Inflammatory macrophage treated with lipopolysaccharide for 1 hour (primary cell): ENCODE measurements at regions not wholly inside any gene's neighbourhood (a gene's known extent, or its start where the extent isn't known, plus 50 kb on each side); places are given as distances from the start of the nearest gene placed in this dataset.
"Not testable (repeated sequence)": the region's sequence is repeated elsewhere in the genome, so short reads cannot be mapped to it uniquely, and the experiment has no call there.

Experiments used
- DNase-seq, 2 donors: peaks; one replicate each; pipeline ENCODE4 v3.0.0-alpha.2; 2020 to 2022

DNA sequence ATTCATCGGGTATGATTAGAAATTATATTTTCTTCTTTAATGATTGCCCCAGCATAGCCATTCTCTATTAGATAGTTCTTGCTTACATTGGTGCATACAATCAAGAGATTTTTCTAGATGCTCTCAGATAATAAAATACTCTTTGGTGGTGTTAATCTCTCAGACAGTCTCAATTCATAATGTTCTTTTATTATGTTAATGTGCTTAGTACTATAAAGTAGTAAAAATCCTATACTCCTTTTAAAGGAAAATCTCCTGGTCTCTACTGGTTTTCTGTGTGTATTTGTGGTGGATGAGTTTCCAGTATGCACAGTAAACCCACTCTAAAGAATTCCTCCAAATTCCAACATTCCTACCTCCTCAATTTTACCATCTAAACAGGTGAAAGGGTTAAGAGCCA lies 203.5 kb downstream of the FAT4 start:
- no peak for DNase-seq

DNA sequence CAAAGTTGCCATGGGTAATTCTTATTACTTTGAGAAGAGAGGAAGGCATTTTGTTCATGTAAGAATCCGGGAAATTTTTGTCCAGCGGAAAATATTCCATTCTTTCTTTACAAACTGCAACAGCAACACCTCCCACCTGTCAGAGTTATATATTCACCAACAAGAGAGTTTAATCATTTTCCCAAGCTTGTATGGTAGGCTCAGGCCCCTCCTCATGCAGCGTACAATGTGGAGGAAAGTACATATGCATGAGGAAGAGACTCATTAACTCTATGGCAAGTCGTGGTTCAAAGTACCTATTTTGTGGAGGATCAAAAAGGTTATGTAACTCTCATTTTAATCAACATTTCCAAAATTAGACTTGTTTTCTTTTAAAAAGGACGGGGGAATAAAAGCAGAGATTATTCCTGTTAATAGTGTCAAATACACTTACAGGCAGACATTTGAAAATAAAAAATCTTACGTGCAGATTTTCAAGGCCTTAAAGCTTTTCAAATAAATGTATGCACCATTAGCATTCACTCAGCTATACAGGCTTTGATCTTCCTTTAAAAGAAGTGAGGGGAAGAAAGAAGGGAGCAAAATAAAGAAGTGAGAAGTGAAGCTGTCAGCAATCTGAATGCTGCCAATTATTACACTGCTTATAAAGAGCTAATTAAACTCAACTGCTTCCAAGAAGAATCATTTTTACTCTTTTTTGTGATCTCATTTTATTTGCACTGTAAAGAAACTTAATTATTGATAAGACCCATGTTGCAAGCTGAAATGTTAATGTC lies 204.8 kb downstream of the FAT4 start:
- DNase-seq, result no peak

DNA sequence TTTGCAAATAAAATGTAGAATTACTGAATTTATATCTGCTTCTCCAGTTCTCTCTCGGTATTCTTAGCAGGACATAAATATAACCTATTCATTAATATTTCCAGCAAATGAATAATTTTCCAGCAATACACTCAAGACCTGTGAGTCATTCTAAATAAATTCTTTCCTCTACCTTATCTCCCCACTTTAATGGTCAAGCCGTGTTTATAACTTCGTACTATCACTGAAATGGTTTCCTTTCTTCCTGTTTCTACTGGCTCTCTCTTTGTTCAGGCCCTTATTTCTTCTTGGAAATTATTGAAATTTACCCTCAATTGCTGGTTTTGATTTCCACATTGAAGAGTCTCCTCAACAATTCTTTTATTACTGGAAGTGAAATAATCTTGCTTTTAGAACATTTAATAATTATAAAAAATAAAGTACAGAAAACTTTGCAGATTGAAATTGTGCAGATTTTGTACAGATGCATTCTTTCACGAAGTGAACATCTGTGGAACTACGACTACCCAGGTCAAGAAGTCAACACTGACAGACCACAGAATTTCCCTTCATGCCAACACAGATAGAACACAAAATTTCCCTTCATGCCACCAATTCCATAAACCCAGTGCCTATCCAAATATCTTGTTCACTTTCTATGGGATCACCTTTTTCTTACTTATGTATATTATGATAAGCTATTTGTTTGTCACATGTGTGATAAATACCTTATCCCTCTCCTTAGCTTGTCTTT lies 205.7 kb downstream of the FAT4 start:
- DNase-seq, result no peak

DNA sequence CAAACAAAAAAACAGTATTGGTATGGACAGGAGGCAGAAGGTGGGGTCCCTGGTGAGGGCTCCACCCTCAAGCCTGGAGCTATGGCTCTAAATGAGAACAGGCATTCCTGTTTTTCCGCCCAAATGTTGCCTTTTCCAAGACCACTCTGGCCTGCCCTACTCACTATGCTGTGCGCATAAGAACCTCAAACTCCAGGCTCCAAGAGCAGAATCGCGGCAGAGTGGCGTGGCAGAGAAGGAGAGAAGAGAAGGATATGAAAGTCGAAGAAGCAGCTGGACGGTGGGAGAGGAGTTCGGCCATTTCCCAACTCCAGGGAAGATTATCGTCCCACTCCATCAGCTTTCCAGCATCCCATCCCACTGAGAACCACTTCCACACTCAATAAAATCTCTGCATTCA lies 207.8 kb downstream of the FAT4 start:
- DNase-seq, result no peak

DNA sequence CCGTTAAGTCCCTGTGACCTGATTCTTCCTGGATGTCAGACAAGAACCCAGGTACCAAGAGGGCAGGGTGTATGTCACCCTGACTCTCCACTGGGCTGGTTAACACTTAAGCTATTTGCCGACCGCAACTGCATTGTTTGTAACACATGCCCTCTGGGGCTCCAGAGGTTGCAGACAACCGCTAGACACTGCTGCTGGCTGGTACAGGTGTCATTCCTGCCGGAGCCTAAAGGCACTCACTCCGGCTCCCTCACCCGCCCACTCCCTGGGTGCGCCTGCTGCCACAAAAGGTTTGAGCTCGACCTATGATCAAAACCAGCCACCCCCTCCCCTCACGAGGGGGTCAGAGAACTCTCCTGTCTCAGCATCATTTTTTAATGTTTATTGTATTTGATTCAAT lies 208.2 kb downstream of the FAT4 start:
- DNase-seq, result no peak

DNA sequence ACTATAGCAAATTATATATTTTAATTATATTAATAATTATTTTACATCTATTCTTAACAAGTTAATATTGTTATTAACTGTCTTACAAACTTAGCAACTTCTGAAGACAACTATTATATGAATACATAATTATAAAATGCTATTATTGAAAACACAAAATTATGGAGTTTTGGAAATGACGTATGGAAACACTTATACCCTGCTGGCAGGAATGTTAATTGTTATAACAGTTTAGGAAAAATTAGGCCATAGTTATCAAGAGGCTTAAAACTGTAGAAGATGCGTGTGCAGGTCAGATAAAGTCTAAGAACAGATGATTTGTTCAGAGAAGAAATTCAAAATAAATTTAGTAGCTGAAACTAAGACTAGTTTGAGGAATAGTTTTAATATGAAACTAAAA lies 211.7 kb downstream of the FAT4 start:
- no peak for DNase-seq

DNA sequence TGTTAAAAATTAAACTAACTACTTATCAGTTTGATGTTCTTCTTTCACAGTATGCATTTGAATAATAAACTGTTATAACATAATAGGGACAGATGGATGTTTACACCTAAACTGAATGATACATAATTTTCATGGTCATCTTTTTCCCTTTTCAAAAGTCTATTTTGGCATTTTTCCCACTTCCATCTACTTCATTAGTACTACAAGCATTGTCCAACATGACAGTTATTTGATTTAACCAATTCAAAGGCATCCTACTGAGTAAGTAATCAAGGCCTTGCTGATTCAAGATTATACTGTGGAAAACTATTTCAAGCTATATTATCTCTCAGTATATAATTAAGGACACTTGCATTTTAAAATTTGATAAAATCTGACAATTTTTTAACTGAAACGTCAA lies 212.9 kb downstream of the FAT4 start:
- DNase-seq, result no peak

DNA sequence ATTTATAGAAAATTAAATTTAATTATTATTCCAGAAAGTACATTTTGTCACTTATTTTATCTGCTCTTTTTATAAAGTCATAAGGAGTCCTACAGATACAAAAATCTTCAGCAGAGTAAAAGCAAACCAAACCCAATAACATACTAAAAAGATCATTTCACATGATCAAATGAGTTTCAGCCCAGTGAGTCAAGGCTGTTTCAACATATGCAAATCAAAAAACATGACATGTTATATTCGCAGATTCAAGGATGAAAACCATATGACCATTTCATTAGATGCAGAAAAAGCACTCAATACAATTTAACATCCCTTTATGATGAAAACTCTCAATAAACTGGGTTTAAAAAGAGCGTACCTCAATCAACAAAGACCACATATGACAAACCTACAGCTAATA lies 214.3 kb downstream of the FAT4 start:
- no peak for DNase-seq

DNA sequence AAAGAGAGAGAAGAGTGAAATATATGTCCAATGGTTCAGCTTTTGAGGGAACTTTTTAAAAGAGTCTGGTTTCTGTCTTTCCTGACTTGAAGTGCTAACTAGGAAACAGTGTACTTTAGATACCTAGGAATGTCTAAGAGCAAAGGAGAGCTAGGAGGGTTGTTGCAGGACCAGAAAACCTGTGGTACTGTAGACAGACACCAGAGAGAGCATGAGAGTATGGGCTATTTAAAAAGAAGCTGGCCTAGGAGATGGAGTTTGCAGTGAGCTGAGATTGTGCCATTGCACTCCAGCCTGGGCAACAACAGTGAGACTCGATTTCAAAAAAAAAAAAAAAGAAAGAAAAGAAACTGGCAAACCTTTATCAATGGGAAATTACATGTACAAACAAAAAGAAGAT lies 223.9 kb downstream of the FAT4 start:
- DNase-seq, result no peak

DNA sequence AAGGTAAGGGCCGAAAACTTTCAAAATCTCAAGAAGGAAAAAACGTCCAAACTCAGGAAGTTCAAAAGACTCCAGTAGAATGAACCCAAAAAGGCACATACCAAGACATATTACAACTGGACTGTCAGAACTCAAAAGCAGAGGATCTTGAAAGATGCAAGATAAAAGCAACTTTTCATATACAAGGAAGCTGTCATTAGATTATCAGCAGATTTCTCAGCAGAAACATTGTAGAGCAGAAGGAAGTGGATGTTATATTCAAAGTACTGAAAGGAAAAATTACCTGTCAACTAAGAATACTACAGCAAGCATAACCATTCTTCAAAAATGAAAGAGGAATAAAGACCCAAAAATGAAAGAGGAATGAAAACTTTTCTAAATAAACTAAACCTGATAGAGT lies 224.9 kb downstream of the FAT4 start:
- DNase-seq, result no peak

DNA sequence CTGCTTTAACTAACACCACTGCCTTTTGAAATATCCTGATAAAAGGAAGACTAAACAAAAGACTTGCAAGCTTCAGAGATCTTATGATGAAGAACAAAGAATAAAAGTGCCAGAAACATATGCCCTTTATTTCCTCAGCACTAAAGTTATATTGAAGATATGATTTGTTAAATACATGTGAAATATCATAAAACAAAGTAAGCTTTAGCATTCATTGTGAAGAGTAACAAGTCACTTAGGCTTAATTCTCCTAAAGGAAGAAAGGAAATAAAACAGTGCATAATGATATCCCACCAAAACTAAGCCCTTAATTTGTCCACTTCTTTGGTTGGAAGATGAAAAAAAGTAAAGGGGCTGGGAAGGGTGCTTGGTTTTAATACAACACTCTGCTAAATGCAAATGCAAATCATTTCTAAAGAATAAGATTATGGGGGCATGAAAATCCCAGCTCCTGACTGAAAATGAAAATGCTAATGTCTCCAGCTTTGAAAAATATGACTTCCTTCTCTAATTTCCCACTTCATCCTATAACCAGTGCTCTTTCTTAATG lies 227.2 kb downstream of the FAT4 start:
- no peak for DNase-seq

DNA sequence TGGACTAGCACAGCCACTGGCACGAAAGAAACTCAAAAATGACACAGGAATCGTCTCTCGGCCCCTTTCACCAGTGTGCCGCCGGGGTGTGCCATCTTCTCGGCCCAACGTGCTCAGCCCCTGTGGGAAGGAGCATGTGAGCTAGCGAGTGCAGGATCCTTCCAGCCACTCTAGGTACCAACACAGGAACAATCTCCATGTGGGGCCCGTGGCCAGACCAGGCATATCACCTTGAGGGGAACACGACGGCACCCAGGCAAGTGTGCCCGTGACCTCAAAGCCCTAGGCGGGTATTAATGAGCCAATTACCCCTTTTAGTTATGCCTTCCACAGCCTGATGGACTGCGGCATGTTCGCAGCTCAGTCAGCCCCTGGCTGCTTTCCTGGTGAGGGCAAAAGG lies 231.5 kb downstream of the FAT4 start:
- DNase-seq, result no peak

DNA sequence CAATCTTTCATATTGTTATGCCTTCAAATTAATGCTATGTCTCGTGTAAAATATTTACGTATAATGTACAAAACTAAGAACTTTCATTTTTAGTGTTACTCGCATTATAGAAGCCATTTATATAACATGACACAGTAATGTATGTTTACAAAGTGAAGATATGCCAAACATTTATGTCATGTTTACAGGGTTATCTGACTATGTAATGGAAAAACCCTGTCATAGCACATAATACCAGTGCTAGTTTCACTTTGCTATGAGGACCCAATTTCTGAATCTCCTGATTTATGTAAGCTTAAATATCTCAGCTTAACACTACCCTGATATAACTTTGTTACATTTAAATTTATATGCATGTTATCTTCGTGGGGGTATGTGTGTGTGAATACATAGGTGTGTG lies 233.1 kb downstream of the FAT4 start:
- no peak for DNase-seq

DNA sequence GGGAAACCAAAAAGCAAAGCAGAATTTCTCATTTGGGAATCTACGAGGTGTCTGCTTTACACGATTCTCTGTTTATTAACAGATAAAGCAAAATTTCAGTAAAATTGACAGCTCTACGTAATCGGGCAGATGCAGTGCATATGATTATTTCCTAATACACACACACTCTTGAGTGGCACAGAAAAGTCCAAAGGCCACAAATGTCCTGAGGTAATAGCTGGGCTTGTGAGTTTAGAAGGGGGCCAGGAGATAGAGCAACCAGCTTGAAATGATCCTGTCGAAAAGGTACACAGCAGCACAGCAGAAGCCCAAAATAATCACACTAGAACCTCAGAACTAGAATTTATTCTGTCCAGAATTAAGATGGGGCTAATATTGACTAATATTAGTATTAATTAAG lies 236.0 kb downstream of the FAT4 start:
- DNase-seq, result no peak

DNA sequence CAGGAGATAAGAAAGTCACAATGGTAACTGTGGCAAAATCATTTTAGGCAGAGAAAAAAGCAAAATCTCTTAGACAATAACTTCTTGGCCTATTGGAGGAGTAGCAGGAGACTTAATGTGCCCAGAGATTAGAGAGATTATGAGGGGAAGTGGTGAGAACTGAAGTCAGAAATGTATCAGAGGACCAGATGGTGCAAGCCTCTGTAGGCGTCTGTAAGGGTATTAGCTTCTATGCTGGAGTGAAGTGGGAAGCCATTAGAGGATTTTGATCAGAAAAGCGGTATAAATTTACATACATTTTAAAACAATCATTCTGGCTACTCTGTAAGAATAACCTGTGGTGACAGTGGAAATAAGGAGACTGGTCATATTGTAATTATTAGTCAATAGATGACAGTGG lies 236.7 kb downstream of the FAT4 start:
- no peak for DNase-seq

DNA sequence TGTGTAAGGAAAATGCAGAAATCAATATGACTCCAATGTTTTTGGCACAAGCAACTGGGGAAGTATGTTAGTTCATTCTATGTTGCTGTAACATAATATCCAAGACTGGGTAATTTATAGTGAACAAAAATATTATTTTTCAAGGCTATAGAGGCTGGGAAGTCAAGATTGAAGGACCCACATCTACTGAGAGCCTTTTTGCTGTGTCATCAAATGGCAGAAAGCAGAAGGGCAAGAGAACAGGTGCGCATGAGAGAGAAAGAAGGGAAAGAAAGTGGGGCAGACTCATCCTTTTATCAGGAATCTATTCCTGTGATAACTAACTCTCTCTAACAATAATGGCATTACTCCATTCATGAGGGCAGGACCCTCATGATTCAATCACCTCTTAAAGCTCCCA lies 237.2 kb downstream of the FAT4 start:
- DNase-seq, result no peak

DNA sequence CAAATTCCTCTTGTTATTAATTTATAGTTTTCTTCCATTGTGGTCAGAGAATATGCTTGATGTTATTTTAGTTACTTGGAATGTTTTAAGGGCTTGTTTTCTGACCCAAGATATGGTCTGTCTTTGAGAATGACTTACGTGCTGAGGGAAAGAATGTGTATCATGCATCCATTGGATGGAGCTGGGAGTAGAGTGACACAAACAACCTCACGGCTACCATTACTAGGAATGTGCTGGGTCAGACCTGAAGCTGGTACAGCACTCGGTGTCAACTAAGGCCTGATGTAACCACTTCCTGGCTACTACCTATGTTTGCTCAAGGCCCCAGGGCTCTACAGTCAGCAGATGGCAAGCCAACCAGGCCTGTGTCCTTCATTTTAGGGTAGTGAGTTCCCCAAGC lies 257.8 kb downstream of the FAT4 start:
- DNase-seq, result no peak

DNA sequence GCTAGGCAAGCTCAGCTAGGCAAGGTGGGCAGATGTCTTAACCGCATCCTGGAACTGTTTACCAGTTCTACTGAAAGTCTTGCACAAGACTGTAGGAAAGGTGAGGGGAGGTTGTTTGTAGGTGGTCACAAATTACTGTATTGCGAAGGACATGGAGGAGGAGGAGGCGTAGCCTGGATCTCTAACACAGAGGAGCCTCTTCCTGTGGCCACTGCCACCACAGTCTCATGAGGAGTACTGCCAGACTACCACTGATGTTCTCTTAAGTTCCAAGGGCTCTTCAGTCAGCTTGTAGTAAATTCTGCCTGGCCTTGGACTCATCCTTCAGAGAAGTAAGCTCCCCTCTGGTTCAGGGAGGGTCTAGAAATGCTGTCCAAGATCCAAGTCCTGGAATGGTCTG lies 258.6 kb downstream of the FAT4 start:
- no peak for DNase-seq

DNA sequence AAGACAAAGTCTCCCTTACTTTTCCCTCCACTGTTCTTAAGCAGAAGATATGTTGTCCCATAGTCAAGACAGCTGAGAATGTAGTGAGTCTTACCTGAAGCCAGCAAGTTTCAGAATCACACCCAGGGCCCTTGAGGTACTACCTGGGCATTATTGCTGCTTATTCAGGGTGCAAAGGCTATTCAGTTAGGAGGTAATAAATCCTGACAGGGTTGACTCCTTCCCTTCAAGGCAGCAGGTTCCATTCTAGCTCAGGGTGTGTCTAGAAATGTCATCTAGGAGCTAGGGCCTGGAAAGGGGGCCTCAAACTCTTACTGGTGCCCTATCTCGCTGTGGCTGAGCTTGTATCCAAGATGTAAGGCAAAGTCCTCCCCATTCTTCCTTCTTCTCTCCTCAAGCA lies 259.0 kb downstream of the FAT4 start:
- DNase-seq, result no peak

DNA sequence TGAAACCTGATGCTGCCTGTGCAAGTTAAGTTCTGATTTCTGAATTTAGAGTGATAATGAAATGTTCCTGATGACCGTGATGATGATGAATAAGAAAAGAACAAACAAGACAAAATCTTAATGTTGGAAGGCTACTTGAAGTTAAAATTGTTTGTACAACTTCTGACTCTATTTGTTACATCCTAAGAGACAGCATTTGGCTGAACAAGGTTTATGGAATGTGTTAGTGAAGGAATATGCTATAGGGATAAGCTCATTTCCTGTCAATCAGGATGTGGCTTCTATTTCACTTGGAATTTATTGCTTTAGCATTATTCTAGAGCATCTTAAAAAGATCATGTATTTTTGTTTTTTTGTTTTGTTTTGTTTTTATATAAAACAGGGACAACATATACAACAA lies 267.5 kb downstream of the FAT4 start:
- no peak for DNase-seq

DNA sequence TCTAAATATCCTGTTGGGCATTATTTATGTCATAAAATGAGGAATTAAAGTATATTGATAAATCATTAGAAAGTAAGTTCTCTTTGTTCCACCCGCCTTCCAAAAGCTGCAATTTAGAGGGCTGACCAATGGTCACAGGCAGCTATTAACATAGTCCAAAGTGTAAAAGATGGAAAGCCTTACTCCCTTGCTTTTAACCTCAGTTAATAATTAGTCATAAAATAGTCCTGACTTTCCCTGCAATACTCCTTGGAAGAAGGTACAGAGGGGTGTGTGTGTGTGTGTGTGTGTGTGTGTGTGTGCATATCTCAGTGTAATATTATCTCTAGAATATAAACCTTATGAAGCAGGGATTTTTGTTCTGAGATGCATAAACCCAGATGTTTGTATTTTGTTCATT lies 275.4 kb downstream of the FAT4 start:
- DNase-seq, result no peak

DNA sequence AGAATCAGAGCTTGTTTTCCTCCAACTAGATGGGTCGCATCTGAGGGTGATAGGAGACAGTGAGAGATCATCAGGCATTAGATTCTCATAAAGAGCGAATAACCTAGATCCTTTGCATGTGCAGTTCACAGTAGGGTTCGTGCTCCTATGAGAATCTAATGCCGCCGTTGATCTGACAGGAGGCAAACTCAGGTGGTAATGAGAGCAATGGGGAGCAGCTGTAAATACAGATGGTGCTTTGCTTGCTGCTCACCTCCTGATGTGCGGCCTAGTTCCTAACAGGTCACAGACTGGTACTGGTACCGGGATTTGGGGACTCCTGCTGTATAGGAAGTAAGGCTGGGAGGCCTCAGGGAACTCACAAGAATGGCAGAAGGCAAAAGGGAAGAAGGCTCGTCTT lies 276.5 kb downstream of the FAT4 start:
- no peak for DNase-seq

DNA sequence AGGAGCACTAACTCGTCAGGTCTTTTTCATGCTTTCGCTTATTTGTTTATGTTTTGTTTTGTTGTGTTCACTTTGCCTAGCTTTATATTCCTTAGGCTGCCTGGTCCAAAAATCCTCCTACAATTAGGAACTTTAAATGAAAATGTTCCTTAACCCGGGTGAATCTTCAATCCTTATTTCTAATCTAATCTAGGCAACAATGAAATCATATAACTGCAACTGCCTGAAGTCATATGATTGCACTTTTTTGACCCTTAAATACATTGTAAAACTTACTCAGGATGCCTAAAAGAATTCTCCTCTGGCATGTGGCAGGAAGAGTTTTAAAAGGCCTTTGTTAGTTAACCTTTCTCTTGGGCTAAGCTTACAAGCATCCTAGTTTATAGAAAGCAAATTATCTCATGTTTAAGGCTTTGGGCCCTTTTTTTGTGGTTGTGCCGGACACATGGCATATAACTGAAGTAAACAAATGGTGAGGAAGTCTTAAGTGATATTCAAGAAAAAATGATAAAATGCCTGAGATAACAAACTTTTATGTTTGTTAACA lies 279.4 kb downstream of the FAT4 start:
- DNase-seq, result no peak

DNA sequence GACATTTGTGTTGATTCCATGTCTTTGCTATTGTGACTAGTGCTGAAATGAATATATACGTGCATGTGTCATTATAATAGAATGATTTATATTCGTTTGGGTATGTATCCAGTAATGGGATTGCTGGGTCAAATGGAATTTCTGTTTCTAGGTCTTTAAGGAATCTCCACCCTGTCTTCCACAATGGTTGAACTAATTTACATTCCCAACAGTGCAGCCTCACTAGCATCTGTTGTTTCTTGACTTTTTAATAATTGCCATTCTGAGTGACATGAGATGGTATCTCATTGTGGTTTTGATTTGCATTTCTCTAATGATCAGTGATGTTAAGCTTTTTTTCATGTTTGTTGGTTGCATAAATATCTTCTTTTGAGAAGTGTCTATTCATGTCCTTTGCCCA lies 291.2 kb downstream of the FAT4 start:
- DNase-seq, result not testable (repeated sequence)
